Mesenchymal stem cell (in vitro differentiated cells and primary cell): ENCODE measurements at regions not wholly inside any gene's neighbourhood (a gene's known extent, or its start where the extent isn't known, plus 50 kb on each side); places are given as distances from the start of the nearest gene placed in this dataset.
"Not testable (repeated sequence)": the region's sequence is repeated elsewhere in the genome, so short reads cannot be mapped to it uniquely, and the experiment has no call there.

Experiments
- DNase-seq: peaks from one replicate; pipeline ENCODE4 v3.0.0-alpha.2; 2013
- H2AFZ ChIP-seq: one replicate; pipeline ENCODE4 v1.6.1; 2013; ENCODE audit warnings: low read depth, mild to moderate bottlenecking, control low read depth, inconsistent platforms, low read length, moderate library complexity
- H2AK5ac ChIP-seq: 2 replicates; pipeline ENCODE4 v1.6.1; 2013; ENCODE audit warnings: low read length, moderate library complexity, mild to moderate bottlenecking, inconsistent platforms; ENCODE audit not compliant: severe bottlenecking
- H2BK120ac ChIP-seq: one replicate; pipeline ENCODE4 v1.6.1; 2013; ENCODE audit warnings: low read depth, mild to moderate bottlenecking, inconsistent platforms, low read length, moderate library complexity
- H2BK12ac ChIP-seq, 2 experiments: one replicate each; pipeline ENCODE4 v1.6.1; 2013; ENCODE audit warnings: inconsistent platforms in 2 of 2, low read length in 2 of 2, mild to moderate bottlenecking in 2 of 2, moderate library complexity in 2 of 2, control low read depth in 1 of 2
- H2BK15ac ChIP-seq: one replicate; pipeline ENCODE4 v1.6.1; 2013; ENCODE audit warnings: mild to moderate bottlenecking, low read depth, inconsistent platforms; ENCODE audit not compliant: poor library complexity, severe bottlenecking
- H2BK5ac ChIP-seq: 2 replicates; pipeline ENCODE4 v1.6.1; 2013; ENCODE audit warnings: low read depth, mild to moderate bottlenecking, low read length, control low read depth, inconsistent platforms; ENCODE audit not compliant: poor library complexity, severe bottlenecking
- H3K14ac ChIP-seq, 2 experiments: one replicate each; pipeline ENCODE4 v1.6.1; 2013; ENCODE audit warnings: inconsistent platforms in 2 of 2, low read length in 2 of 2, control low read depth in 1 of 2, mild to moderate bottlenecking in 1 of 2, moderate library complexity in 1 of 2
- H3K18ac ChIP-seq, 2 experiments: one replicate each; pipeline ENCODE4 v1.6.1; 2013; ENCODE audit warnings: inconsistent platforms in 2 of 2, low read length in 2 of 2, control low read depth in 1 of 2, low read depth in 1 of 2, mild to moderate bottlenecking in 1 of 2
- H3K23ac ChIP-seq, 2 experiments: one replicate each; pipeline ENCODE4 v1.6.1; 2013; ENCODE audit warnings: inconsistent platforms in 2 of 2, low read length in 2 of 2, mild to moderate bottlenecking in 2 of 2, moderate library complexity in 2 of 2, control low read depth in 1 of 2
- H3K27ac ChIP-seq: 2 replicates; pipeline ENCODE4 v1.5.1; 2013; ENCODE audit warnings: mild to moderate bottlenecking, moderate library complexity, low read length, control low read depth, inconsistent platforms; ENCODE audit not compliant: poor library complexity, severe bottlenecking
- H3K27me3 ChIP-seq, 2 experiments: 2 replicates each; pipeline versions ENCODE4 v1.6.1 to v1.7.0; 2013; ENCODE audit warnings: low read length in 2 of 2, mild to moderate bottlenecking in 2 of 2, moderate library complexity in 2 of 2, control low read depth in 1 of 2, inconsistent platforms in 1 of 2; ENCODE audit not compliant: control insufficient read depth in 1 of 2, insufficient read depth in 1 of 2
- H3K36me3 ChIP-seq, 2 experiments: 2 replicates each; pipeline versions ENCODE4 v1.6.1 to v1.7.0; 2013; ENCODE audit warnings: low read length in 2 of 2, control low read depth in 1 of 2, inconsistent platforms in 1 of 2, low read depth in 1 of 2, mild to moderate bottlenecking in 1 of 2; ENCODE audit not compliant: insufficient read depth in 2 of 2, control insufficient read depth in 1 of 2
- H3K4ac ChIP-seq, 2 experiments: one replicate each; pipeline ENCODE4 v1.6.1; 2013; ENCODE audit warnings: inconsistent platforms in 2 of 2, low read length in 2 of 2, mild to moderate bottlenecking in 2 of 2, moderate library complexity in 2 of 2, control low read depth in 1 of 2, low read depth in 1 of 2
- H3K4me1 ChIP-seq: 2 replicates; pipeline ENCODE4 v1.6.1; 2013; ENCODE audit warnings: low read depth, low read length, control low read depth; ENCODE audit not compliant: control insufficient read depth, insufficient read depth
- H3K4me2 ChIP-seq: 2 replicates; pipeline ENCODE4 v1.6.1; 2013; ENCODE audit warnings: low read length, mild to moderate bottlenecking, inconsistent platforms; ENCODE audit not compliant: poor library complexity, severe bottlenecking
- H3K4me3 ChIP-seq, 2 experiments: 2 replicates each; pipeline versions ENCODE4 v1.5.1 to v1.7.0; 2013; ENCODE audit warnings: low read length in 2 of 2, mild to moderate bottlenecking in 2 of 2, control low read depth in 1 of 2, low read depth in 1 of 2; ENCODE audit not compliant: insufficient read depth in 1 of 2
- H3K79me1 ChIP-seq: replicated peaks from 2 replicates; pipeline ENCODE4 v1.6.1; 2013; ENCODE audit warnings: mild to moderate bottlenecking, control low read depth, low read length, inconsistent platforms; ENCODE audit not compliant: poor library complexity, severe bottlenecking
- H3K9ac ChIP-seq: 2 replicates; pipeline ENCODE4 v1.7.0; 2013; ENCODE audit warnings: mild to moderate bottlenecking, low read length, moderate library complexity
- H3K9me3 ChIP-seq: 2 replicates; pipeline ENCODE4 v1.7.0; 2013; ENCODE audit warnings: mild to moderate bottlenecking, low read length; ENCODE audit not compliant: control insufficient read depth
- H4K8ac ChIP-seq: one replicate; pipeline ENCODE4 v1.6.1; 2013; ENCODE audit warnings: inconsistent platforms, mild to moderate bottlenecking, low read length, moderate library complexity
- H4K91ac ChIP-seq: one replicate; pipeline ENCODE4 v1.6.1; 2013; ENCODE audit warnings: mild to moderate bottlenecking, low read length, inconsistent platforms
- WGBS: methylation state at CpG from one replicate; pipeline ENCODE4 v1.1.7; 2013; ENCODE audit warnings: mixed read lengths; 5-methylcytosine and 5-hydroxymethylcytosine counted together

- H2BK12ac ChIP-seq: no peak overlapping the region
- H4K91ac ChIP-seq: no peak overlapping the region
- WGBS: 74% methylated on average over 4 of the region's 5 CpGs
- no peak overlapping the region for H3K14ac ChIP-seq
- no peaks in the 10 kb centered on the region for H3K27me3 ChIP-seq
- H3K4me3 ChIP-seq: no peak overlapping the region
- no peak overlapping the region for H3K23ac ChIP-seq
- no peak overlapping the region for H2BK5ac ChIP-seq
- no peak overlapping the region for H2BK120ac ChIP-seq
- no peak overlapping the region for H3K9ac ChIP-seq
- H3K36me3 ChIP-seq: no peaks in the 10 kb centered on the region
- no peak overlapping the region for H2AK5ac ChIP-seq
- peaks cover 4% of the 10 kb centered on the region for H3K9me3 ChIP-seq
- no peak overlapping the region for H2BK15ac ChIP-seq
- no peak overlapping the region for H2AFZ ChIP-seq
- no peak overlapping the region for H4K8ac ChIP-seq
- no peak for DNase-seq
- H3K27ac ChIP-seq: no peak overlapping the region
- H3K4ac ChIP-seq: no peak overlapping the region
- no peak overlapping the region for H3K4me2 ChIP-seq
- no peaks in the 10 kb centered on the region for H3K79me1 ChIP-seq
- H3K4me1 ChIP-seq: peaks cover 9% of the 10 kb centered on the region
- H3K18ac ChIP-seq: no peak overlapping the region
Measured at GRCh38 chrX:146906166-146906565, 91.6 kb upstream of the CXorf51A start.

- no peak overlapping the region for H3K23ac ChIP-seq
- no peak overlapping the region for H2BK120ac ChIP-seq
- H3K14ac ChIP-seq: no peak overlapping the region
- H3K9me3 ChIP-seq: peaks cover 15% of the 10 kb centered on the region
- H2BK15ac ChIP-seq: no peak overlapping the region
- H3K4me3 ChIP-seq: no peak overlapping the region
- no peak overlapping the region for H2AFZ ChIP-seq
- no peaks in the 10 kb centered on the region for H3K79me1 ChIP-seq
- H3K4me2 ChIP-seq: no peak overlapping the region
- H4K8ac ChIP-seq: no peak overlapping the region
- H3K27me3 ChIP-seq: no peaks in the 10 kb centered on the region
- no peak for DNase-seq
- no peak overlapping the region for H3K27ac ChIP-seq
- no peak overlapping the region for H3K9ac ChIP-seq
- no peak overlapping the region for H2BK5ac ChIP-seq
- H3K4ac ChIP-seq: no peak overlapping the region
- H3K18ac ChIP-seq: no peak overlapping the region
- H3K4me1 ChIP-seq: no peaks in the 10 kb centered on the region
- no peaks in the 10 kb centered on the region for H3K36me3 ChIP-seq
- H2BK12ac ChIP-seq: no peak overlapping the region
- H4K91ac ChIP-seq: no peak overlapping the region
- H2AK5ac ChIP-seq: no peak overlapping the region
Measured at GRCh38 chrX:146887020-146887419, 72.5 kb upstream of the CXorf51A start.

- no peak overlapping the region for H3K4ac ChIP-seq
- no peak for DNase-seq
Measured at GRCh38 chrX:146881521-146881920, 67.0 kb upstream of the CXorf51A start.

DNA sequence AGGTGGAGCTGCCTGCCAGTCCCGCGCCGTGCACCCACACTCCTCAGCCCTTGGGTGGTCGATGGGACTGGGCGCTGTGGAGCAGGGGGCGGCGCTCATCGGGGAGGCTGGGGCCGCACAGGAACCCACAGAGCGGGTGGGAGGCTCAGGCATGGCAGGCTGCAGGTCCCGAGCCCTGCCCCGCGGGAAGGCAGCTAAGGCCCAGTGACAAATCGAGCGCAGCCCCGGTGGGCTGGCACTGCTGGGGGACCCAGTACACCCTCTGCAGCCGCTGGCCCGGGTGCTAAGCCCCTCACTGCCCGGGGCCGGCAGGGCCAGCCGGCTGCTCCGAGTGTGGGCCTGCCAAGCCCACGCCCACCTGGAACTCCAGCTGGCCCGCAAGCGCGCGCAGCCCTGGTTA lies 52.3 kb upstream of the CXorf51A start:
- not testable (repeated sequence) for H4K91ac ChIP-seq, H3K27ac ChIP-seq, H3K4me1 ChIP-seq, H3K18ac ChIP-seq, H3K4me2 ChIP-seq, H3K79me1 ChIP-seq, H2BK12ac ChIP-seq, H2BK120ac ChIP-seq, H2AK5ac ChIP-seq, H3K27me3 ChIP-seq, H2BK5ac ChIP-seq, H3K4me3 ChIP-seq, DNase-seq, H3K9ac ChIP-seq, H3K36me3 ChIP-seq, H3K4ac ChIP-seq, H3K14ac ChIP-seq, H2BK15ac ChIP-seq, H2AFZ ChIP-seq, H3K23ac ChIP-seq, H4K8ac ChIP-seq
- H3K9me3 ChIP-seq: peaks cover 24% of the 10 kb centered on the region
- 94% methylated on average over 23 of the region's 27 CpGs for WGBS

More at GRCh38 chrX:146881521-146881920, 67.0 kb upstream of the CXorf51A start:
- Histone ChIP-seq H3K4me1 (no peaks in the 10 kb centered on the region), H2BK5ac (no peak overlapping the region), H4K8ac (no peak overlapping the region), H3K27ac (no peak overlapping the region), H3K18ac (no peak overlapping the region), H3K79me1 (no peaks in the 10 kb centered on the region), H3K14ac (no peak overlapping the region), H2BK120ac (no peak overlapping the region), H3K4me2 (no peak overlapping the region), H2AK5ac (no peak overlapping the region), H3K27me3 (no peaks in the 10 kb centered on the region), H3K23ac (no peak overlapping the region), H2BK12ac (no peak overlapping the region), H3K9ac (no peak overlapping the region), H2BK15ac (no peak overlapping the region), H3K36me3 (no peaks in the 10 kb centered on the region), H3K4me3 (no peak overlapping the region), H3K9me3 (peaks cover 9% of the 10 kb centered on the region), H4K91ac (no peak overlapping the region), H2AFZ (no peak overlapping the region)
- WGBS: no CpG with 5 or more reads among the region's 2 CpGs
